Retinal pigment epithelial cell (primary cell): ENCODE measurements at regions not wholly inside any gene's neighbourhood (a gene's known extent, or its start where the extent isn't known, plus 50 kb on each side); places are given as distances from the start of the nearest gene placed in this dataset.
"Not testable (repeated sequence)": the region's sequence is repeated elsewhere in the genome, so short reads cannot be mapped to it uniquely, and the experiment has no call there.

Experiments
- DNase-seq: peaks from one replicate; pipeline ENCODE4 v3.0.0-alpha.2; 2010; ENCODE audit warnings: low read depth
- H3K4me3 ChIP-seq: 2 replicates; pipeline ENCODE4 v1.5.1; 2011; ENCODE audit warnings: mild to moderate bottlenecking, low read length, control low read depth, moderate library complexity
- CTCF ChIP-seq: conservative IDR thresholded peaks from 2 replicates; pipeline ENCODE4 v1.5.1; 2011; ENCODE audit warnings: low read depth, low read length, control low read depth, inconsistent platforms

GRCh38 chr1:58942759-58943191 lies 158.9 kb upstream of the JUN start:
- DNase-seq: no peak
- TF ChIP-seq CTCF: no peak
- H3K4me3 ChIP-seq: no peak overlapping the region

GRCh38 chr1:58943776-58944175 lies 159.9 kb upstream of the JUN start:
- DNase-seq: no peak
- no peak for TF ChIP-seq CTCF
- no peak overlapping the region for H3K4me3 ChIP-seq

- no peak for DNase-seq
- no peak for TF ChIP-seq CTCF
- no peak overlapping the region for H3K4me3 ChIP-seq
Observed at GRCh38 chr1:58944439-58944838, 160.6 kb upstream of the JUN start.

GRCh38 chr1:58946390-58946789 lies 162.5 kb upstream of the JUN start:
- no peak for TF ChIP-seq CTCF
- DNase-seq: no peak

GRCh38 chr1:58948671-58949070 lies 164.8 kb upstream of the JUN start:
- DNase-seq: no peak
- H3K4me3 ChIP-seq: no peak overlapping the region
- TF ChIP-seq CTCF: no peak

More at GRCh38 chr1:58946390-58946789, 162.5 kb upstream of the JUN start:
- H3K4me3 ChIP-seq: no peak overlapping the region

GRCh38 chr1:58949551-58950220 lies 165.8 kb upstream of the JUN start:
- no peak for TF ChIP-seq CTCF
- H3K4me3 ChIP-seq: no peak overlapping the region
- DNase-seq: no peak

GRCh38 chr1:58950897-58951296 lies 167.1 kb upstream of the JUN start:
- no peak for TF ChIP-seq CTCF
- no peak for DNase-seq
- H3K4me3 ChIP-seq: no peak overlapping the region

- H3K4me3 ChIP-seq, DNase-seq: not testable (repeated sequence)
Observed at GRCh38 chr1:58953951-58954350, 170.1 kb upstream of the JUN start.

GRCh38 chr1:58963287-58963686 lies 179.4 kb upstream of the JUN start:
- not testable (repeated sequence) for DNase-seq, H3K4me3 ChIP-seq
